A549 (cell line): ENCODE measurements at regions not wholly inside any gene's neighbourhood (a gene's known extent, or its start where the extent isn't known, plus 50 kb on each side); places are given as distances from the start of the nearest gene placed in this dataset.

Experiments
- ATAC-seq, 2 experiments: fragments of 200-7000 bp in 1 of 2; fragments of >200 bp in 1 of 2; cut with Nextera tagmentation in 1 of 2; cut with Tn5 transposase in 1 of 2; 3 replicates each; pipeline versions ENCODE4 v1.8.0 to v1.9.1; 2018 to 2020; ENCODE audit warnings: mild to moderate bottlenecking in 1 of 2, moderate library complexity in 1 of 2
- CTCF ChIA-PET: fragments of 300-600 bp; sonication (Branson Sonifier 250); formaldehyde crosslinking; extraction: SDS; loops from one replicate; lab custom pipeline; 2021; ENCODE audit warnings: antibody characterized with exemption, inconsistent platforms; lab: Yijun Ruan, JAX
- POLR2A ChIA-PET: fragments of 350-600 bp; formaldehyde crosslinking; extraction: SDS; loops from one replicate; lab custom pipeline; 2021; ENCODE audit warnings: antibody characterized with exemption, inconsistent platforms; lab: Yijun Ruan, JAX
- DNase-seq, 2 experiments: peaks; one replicate each; pipeline versions ENCODE4 v3.0.0 to v3.0.0-alpha.2; 2011 to 2016; ENCODE audit warnings: low read depth in 1 of 2, low spot score in 1 of 2
- FAIRE-seq: peaks from 2 replicates; lab custom pipeline; 2011; peaks lifted over from hg19 to GRCh38; lab: Jason Lieb, UNC
- H3K27ac ChIP-seq, 2 experiments: fragments of >200 bp; sonication (Bioruptor Twin); formaldehyde crosslinking; 3 replicates each; pipeline ENCODE4 v1.5.1; 2016 to 2017
- H3K4me1 ChIP-seq: fragments of >200 bp; sonication (Bioruptor Twin); formaldehyde crosslinking; 3 replicates; pipeline ENCODE4 v1.6.1; 2016
- H3K4me2 ChIP-seq: fragments of >200 bp; sonication (Bioruptor Twin); formaldehyde crosslinking; 3 replicates; pipeline ENCODE4 v1.6.1; 2016
- H3K4me3 ChIP-seq: fragments of >200 bp; sonication (Bioruptor Twin); formaldehyde crosslinking; 3 replicates; pipeline ENCODE4 v1.5.1; 2016
- H3K9me3 ChIP-seq: fragments of >200 bp; sonication (Bioruptor Twin); formaldehyde crosslinking; 3 replicates; pipeline ENCODE4 v1.6.1; 2016
- BHLHE40 ChIP-seq: IDR thresholded peaks from 2 replicates; pipeline ENCODE4 v1.6.1; 2012; ENCODE audit warnings: low read depth, low read length, inconsistent platforms
- CEBPB ChIP-seq, 2 experiments: fragments of >200 bp in 1 of 2; sonication (Bioruptor Twin) in 1 of 2; formaldehyde crosslinking in 1 of 2; IDR thresholded peaks; 2 replicates each; pipeline ENCODE4 v1.6.1; 2012 to 2016
- ESRRA ChIP-seq: fragments of 150-350 bp; IDR thresholded peaks from 2 replicates; pipeline ENCODE4 v1.6.1; 2014; ENCODE audit warnings: mild to moderate bottlenecking, low read length, borderline replicate concordance
- GATA3 ChIP-seq: IDR thresholded peaks from 2 replicates; pipeline ENCODE4 v1.6.1; 2012; ENCODE audit warnings: borderline replicate concordance
- HEYL ChIP-seq: fragments of 250-450 bp; sonication (Bioruptor Pico); IDR thresholded peaks from 2 replicates; pipeline ENCODE4 v1.8.0; 2021; ENCODE audit warnings: mild to moderate bottlenecking, moderate library complexity
- HOXA7 ChIP-seq: fragments of 250-450 bp; sonication (Bioruptor Pico); IDR thresholded peaks from 2 replicates; pipeline ENCODE4 v1.5.0; 2020; ENCODE audit warnings: mild to moderate bottlenecking, moderate library complexity
- HOXB5 ChIP-seq: fragments of 250-450 bp; sonication (Bioruptor Pico); IDR thresholded peaks from 2 replicates; pipeline ENCODE4 v1.5.0; 2020; ENCODE audit warnings: mild to moderate bottlenecking, moderate library complexity
- KDM1A ChIP-seq: fragments of 200-600 bp; sonication (generic); IDR thresholded peaks from 2 replicates; pipeline ENCODE4 v1.6.1; 2016; ENCODE audit warnings: low read depth, mild to moderate bottlenecking
- MAZ ChIP-seq: fragments of 150-350 bp; IDR thresholded peaks from 2 replicates; pipeline ENCODE4 v1.6.1; 2014; ENCODE audit warnings: antibody characterized with exemption, low read depth, low read length, borderline replicate concordance
- PHF8 ChIP-seq: fragments of 200-600 bp; sonication (generic); IDR thresholded peaks from 2 replicates; pipeline ENCODE4 v1.6.1; 2016; ENCODE audit warnings: low read depth, mild to moderate bottlenecking, antibody characterized with exemption, moderate library complexity, borderline replicate concordance
- POLR2A ChIP-seq: IDR thresholded peaks from 2 replicates; pipeline ENCODE4 v1.6.1; 2012; ENCODE audit warnings: mild to moderate bottlenecking, low read length
- POLR2AphosphoS2 ChIP-seq: conservative IDR thresholded peaks from 2 replicates; pipeline ENCODE4 v1.6.1; 2012; ENCODE audit warnings: low read length, improper control_type of control experiment, inconsistent platforms
- RAD21 ChIP-seq, 2 experiments: fragments of >200 bp in 1 of 2; sonication (Bioruptor Twin) in 1 of 2; formaldehyde crosslinking in 1 of 2; IDR thresholded peaks in 1 of 2; conservative IDR thresholded peaks in 1 of 2; 2 replicates in 1 of 2; 3 replicates in 1 of 2; pipeline ENCODE4 v1.6.1; 2012 to 2018; ENCODE audit warnings: inconsistent platforms in 1 of 2
- RCOR1 ChIP-seq: fragments of 150-350 bp; IDR thresholded peaks from 2 replicates; pipeline ENCODE4 v1.6.1; 2014; ENCODE audit warnings: antibody characterized with exemption, low read length, low read depth
- RFX5 ChIP-seq: fragments of 450-650 bp; IDR thresholded peaks from 2 replicates; pipeline ENCODE4 v1.7.1; 2014; ENCODE audit warnings: antibody characterized with exemption, mild to moderate bottlenecking, moderate library complexity
- RNF2 ChIP-seq: fragments of 200-600 bp; sonication (generic); IDR thresholded peaks from 2 replicates; pipeline ENCODE4 v1.6.1; 2016; ENCODE audit warnings: low read depth, mild to moderate bottlenecking, antibody characterized with exemption, moderate library complexity, borderline replicate concordance
- SMC3 ChIP-seq: fragments of >200 bp; sonication (Bioruptor Twin); formaldehyde crosslinking; IDR thresholded peaks from 3 replicates; pipeline ENCODE4 v1.6.1; 2018; ENCODE audit warnings: inconsistent platforms
- TFCP2L1 ChIP-seq: fragments of 250-450 bp; sonication (Bioruptor Pico); IDR thresholded peaks from 2 replicates; pipeline ENCODE4 v1.5.0; 2021; ENCODE audit warnings: mild to moderate bottlenecking
- TP53 ChIP-seq: fragments of 250-450 bp; sonication (Bioruptor Pico); IDR thresholded peaks from 2 replicates; pipeline ENCODE4 v1.5.0; 2021; ENCODE audit warnings: mild to moderate bottlenecking, moderate library complexity
- ZC3H11A ChIP-seq: fragments of 450-650 bp; IDR thresholded peaks from 2 replicates; pipeline ENCODE4 v1.6.1; 2014; ENCODE audit warnings: antibody characterized with exemption, mild to moderate bottlenecking
- ZFP36 ChIP-seq: fragments of 450-650 bp; IDR thresholded peaks from 2 replicates; pipeline ENCODE4 v1.6.1; 2014; ENCODE audit warnings: borderline replicate concordance; ENCODE audit not compliant: partially characterized antibody
- ZSCAN20 ChIP-seq: fragments of 250-450 bp; sonication (Bioruptor Pico); IDR thresholded peaks from 2 replicates; pipeline ENCODE4 v1.8.0; 2022; ENCODE audit warnings: mild to moderate bottlenecking, moderate library complexity
- WGBS: methylation state at CpG from one replicate; pipeline ENCODE4 v1.1.6; 2017; ENCODE audit errors: missing lambda C conversion rate; 5-methylcytosine and 5-hydroxymethylcytosine counted together
- TF ChIP-seq, protein P1 (sequence below): fragments of 250-450 bp; sonication (Bioruptor Pico); IDR thresholded peaks from 2 replicates; pipeline ENCODE4 v1.5.0; 2021; ENCODE audit warnings: mild to moderate bottlenecking, moderate library complexity, borderline replicate concordance
- TF ChIP-seq, protein P2 (sequence below): fragments of 250-450 bp; sonication (Bioruptor Pico); IDR thresholded peaks from 2 replicates; pipeline ENCODE4 v1.5.0; 2020; ENCODE audit warnings: low read depth, mild to moderate bottlenecking, moderate library complexity
- TF ChIP-seq, protein P3 (sequence below): fragments of >200 bp; sonication (Bioruptor Twin); formaldehyde crosslinking; IDR thresholded peaks from 2 replicates; pipeline ENCODE4 v1.6.1; 2016
- TF ChIP-seq, protein P4 (sequence below): fragments of >200 bp; sonication (Bioruptor Twin); formaldehyde crosslinking; IDR thresholded peaks from 3 replicates; pipeline ENCODE4 v1.6.1; 2016

DNA sequence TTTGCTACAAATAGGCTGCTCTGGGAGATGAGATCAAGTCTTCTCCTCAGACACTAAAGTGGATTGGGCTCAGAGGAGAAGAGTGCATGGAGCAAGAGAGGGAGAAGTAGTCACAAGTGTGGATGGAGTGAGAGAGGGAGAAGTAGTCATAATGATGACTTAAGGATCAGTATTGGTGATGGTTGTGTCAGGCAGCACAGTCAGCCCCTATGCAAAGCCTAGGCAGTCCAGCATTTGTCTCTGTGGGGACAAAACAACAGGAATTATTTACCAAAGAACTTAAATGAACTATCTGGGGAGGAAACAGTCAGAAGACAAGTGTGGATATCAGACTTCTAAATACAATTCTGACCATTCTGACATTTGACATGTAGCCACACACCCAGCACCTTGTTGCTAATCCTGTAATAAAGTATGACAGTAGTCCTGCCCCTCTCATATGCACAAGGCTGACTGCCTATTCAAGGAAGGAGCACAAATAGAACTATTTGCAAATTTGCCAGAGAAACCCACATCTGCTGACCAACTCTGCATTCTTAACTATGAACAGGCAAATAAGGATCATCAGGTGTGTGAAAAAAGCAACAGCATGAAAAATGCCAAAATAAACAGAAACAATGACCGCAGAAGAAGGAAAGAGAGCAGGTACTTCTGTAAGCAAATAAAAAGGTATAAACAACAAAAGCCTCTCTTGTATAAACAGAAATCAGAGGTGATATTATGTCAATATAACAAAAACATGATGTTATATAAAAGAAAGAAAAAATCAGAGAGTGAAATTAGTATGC is 1597.9 kb upstream of the ACVR2A start:
- ChIA-PET POLR2A (no interaction called here), CTCF (no interaction called here)
- no peak for TF ChIP-seq KDM1A
- TF ChIP-seq HEYL (CRISPR knock-in tag), result no peak
- no peak for TF ChIP-seq ZC3H11A
- no peak for TF ChIP-seq MAZ
- TF ChIP-seq SMC3, result no peak
- TF ChIP-seq BHLHE40, result no peak
- TF ChIP-seq RNF2, result no peak
- no peak for TF ChIP-seq HOXB5 (CRISPR knock-in tag)
- TF ChIP-seq, protein P1, sequence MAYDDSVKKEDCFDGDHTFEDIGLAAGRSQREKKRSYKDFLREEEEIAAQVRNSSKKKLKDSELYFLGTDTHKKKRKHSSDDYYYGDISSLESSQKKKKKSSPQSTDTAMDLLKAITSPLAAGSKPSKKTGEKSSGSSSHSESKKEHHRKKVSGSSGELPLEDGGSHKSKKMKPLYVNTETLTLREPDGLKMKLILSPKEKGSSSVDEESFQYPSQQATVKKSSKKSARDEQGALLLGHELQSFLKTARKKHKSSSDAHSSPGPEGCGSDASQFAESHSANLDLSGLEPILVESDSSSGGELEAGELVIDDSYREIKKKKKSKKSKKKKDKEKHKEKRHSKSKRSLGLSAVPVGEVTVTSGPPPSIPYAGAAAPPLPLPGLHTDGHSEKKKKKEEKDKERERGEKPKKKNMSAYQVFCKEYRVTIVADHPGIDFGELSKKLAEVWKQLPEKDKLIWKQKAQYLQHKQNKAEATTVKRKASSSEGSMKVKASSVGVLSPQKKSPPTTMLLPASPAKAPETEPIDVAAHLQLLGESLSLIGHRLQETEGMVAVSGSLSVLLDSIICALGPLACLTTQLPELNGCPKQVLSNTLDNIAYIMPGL (CRISPR knock-in tag), result no peak
- TF ChIP-seq CEBPB (IDR thresholded peaks at IDR 0.05), result no peak
- no peak overlapping the region for H3K27ac ChIP-seq
- no peak for ATAC-seq
- DNase-seq, result no peak
- no peaks in the 10 kb centered on the region for H3K9me3 ChIP-seq
- no peak for FAIRE-seq
- H3K4me2 ChIP-seq, result no peak overlapping the region
- 0% methylated on average over 1 of the region's 1 CpG for WGBS
- H3K4me1 ChIP-seq, result no peaks in the 10 kb centered on the region
- H3K4me3 ChIP-seq, result no peak overlapping the region

DNA sequence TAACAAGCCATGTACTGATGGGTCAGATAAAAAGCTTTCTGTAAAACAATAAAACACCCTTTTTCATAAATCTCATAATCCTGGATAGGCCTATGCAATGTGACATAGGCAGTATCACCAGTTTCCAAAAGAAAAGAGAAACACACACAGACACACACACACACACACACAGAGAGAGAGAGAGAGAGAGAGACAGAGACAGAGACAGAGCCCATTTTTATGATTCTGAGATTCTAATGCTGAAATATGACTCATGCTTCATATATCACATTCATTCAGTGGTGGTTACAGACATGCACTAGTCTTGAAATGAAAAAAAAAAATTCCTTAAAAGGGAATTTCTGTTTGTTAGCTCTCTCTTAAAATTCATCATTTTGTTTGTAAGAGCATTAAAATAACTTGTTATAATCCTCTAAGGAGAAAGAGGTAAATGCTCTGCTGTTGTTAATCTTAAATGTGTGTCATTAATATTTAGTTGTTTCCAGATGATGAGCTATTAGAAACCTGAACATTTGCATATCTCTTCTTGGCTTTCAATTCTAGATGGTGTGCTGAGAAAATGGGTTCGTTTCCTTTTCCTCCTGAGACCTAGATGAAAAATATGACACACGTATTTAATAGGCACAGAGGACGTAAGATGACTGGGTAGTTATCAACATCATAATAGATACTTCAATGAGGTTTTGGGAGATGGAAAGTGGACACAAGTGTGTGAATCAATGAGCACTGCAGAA is 1598.7 kb upstream of the ACVR2A start:
- no peaks in the 10 kb centered on the region for H3K4me1 ChIP-seq
- DNase-seq, result no peak
- H3K4me2 ChIP-seq, result no peak overlapping the region
- 30% methylated on average over 3 of the region's 3 CpGs for WGBS
- ATAC-seq, result no peak
- CTCF ChIA-PET, result no interaction called here
- H3K4me3 ChIP-seq, result no peak overlapping the region
- H3K27ac ChIP-seq, result no peak overlapping the region
- no peak for TF ChIP-seq KDM1A
- TF ChIP-seq TP53, result no peak
- no peak for TF ChIP-seq HOXA7 (CRISPR knock-in tag)
- no peak for TF ChIP-seq POLR2A
- TF ChIP-seq GATA3, result no peak
- TF ChIP-seq, protein P2, sequence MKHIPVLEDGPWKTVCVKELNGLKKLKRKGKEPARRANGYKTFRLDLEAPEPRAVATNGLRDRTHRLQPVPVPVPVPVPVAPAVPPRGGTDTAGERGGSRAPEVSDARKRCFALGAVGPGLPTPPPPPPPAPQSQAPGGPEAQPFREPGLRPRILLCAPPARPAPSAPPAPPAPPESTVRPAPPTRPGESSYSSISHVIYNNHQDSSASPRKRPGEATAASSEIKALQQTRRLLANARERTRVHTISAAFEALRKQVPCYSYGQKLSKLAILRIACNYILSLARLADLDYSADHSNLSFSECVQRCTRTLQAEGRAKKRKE (CRISPR knock-in tag), result no peak
- TF ChIP-seq, protein P3, sequence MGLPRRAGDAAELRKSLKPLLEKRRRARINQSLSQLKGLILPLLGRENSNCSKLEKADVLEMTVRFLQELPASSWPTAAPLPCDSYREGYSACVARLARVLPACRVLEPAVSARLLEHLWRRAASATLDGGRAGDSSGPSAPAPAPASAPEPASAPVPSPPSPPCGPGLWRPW, result no peak
- no peak for TF ChIP-seq RCOR1
- TF ChIP-seq CEBPB (IDR thresholded peaks at IDR 0.05), result no peak
- no peak for TF ChIP-seq ZFP36
- no peak for TF ChIP-seq ZSCAN20 (CRISPR knock-in tag)
- H3K9me3 ChIP-seq, result no peaks in the 10 kb centered on the region
- FAIRE-seq, result no peak
- POLR2A ChIA-PET, result no interaction called here

DNA sequence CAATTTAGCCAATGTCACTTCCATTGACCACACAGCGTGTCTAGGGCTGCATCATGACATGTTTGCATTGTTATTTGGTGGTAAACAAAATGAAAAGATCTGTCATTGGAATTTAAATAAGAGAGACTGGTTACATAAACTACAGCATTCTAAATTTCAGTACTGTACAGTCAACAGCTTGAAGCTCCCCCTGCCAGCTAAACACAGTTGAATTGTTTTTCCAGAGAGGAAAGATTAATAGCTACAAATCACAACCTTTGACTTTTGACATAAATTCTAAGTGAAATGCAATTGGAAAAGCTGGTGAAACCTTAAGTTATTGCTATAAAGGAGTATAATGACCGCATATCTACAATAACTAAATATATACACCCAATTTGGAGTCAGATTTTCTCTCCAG is 1600.0 kb upstream of the ACVR2A start:
- Histone ChIP-seq H3K27ac (no peak overlapping the region), H3K9me3 (no peaks in the 10 kb centered on the region), H3K4me1 (no peaks in the 10 kb centered on the region), H3K4me3 (no peak overlapping the region), H3K4me2 (no peak overlapping the region)
- DNase-seq, result no peak
- ChIA-PET POLR2A (no interaction called here), CTCF (no interaction called here)
- FAIRE-seq, result no peak
- ATAC-seq, result no peak
- 45% methylated on average over 2 of the region's 2 CpGs for WGBS
- TF ChIP-seq, protein P4, sequence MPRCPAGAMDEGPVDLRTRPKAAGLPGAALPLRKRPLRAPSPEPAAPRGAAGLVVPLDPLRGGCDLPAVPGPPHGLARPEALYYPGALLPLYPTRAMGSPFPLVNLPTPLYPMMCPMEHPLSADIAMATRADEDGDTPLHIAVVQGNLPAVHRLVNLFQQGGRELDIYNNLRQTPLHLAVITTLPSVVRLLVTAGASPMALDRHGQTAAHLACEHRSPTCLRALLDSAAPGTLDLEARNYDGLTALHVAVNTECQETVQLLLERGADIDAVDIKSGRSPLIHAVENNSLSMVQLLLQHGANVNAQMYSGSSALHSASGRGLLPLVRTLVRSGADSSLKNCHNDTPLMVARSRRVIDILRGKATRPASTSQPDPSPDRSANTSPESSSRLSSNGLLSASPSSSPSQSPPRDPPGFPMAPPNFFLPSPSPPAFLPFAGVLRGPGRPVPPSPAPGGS, result no peak
- TF ChIP-seq, protein P1 (CRISPR knock-in tag), result no peak
- TF ChIP-seq POLR2AphosphoS2 (no peak), TFCP2L1 (no peak), PHF8 (no peak), RAD21 (conservative IDR thresholded peaks at IDR 0.05 in 1 of 2, IDR thresholded peaks at IDR 0.05 in 1 of 2) (no peak), ESRRA (no peak), RCOR1 (no peak), RFX5 (no peak), KDM1A (no peak)
- TF ChIP-seq, protein P2 (CRISPR knock-in tag), result no peak
